ENCODE measurements at regions not wholly inside any gene's neighbourhood (a gene's known extent, or its start where the extent isn't known, plus 50 kb on each side); places are given as distances from the start of the nearest gene placed in this dataset.

GRCh38 chr4:26206339-26206738, 114.5 kb upstream of the RBPJ start:
- 6% methylated on average over 2 of the region's 2 CpGs for WGBS (ENCODE audit: missing lambda C conversion rate)
- FAIRE-seq, result no peak

GRCh38 chr4:26206999-26207398, 113.8 kb upstream of the RBPJ start:
- DNase-seq (ENCODE audit: low read depth in 1 of 2, low spot score in 1 of 2) (no peak), FAIRE-seq (no peak), ATAC-seq (no peak)
- no peaks in the 10 kb centered on the region for H3K4me1 ChIP-seq
- H3K27ac ChIP-seq, result no peak overlapping the region
- no peaks in the 10 kb centered on the region for H3K9me3 ChIP-seq
- no peak for TF ChIP-seq PBX3 (IDR thresholded peaks at IDR 0.05)
- no peak for TF ChIP-seq TP53 (CRISPR knock-in tag; IDR thresholded peaks at IDR 0.05)
- TF ChIP-seq ESRRA (IDR thresholded peaks at IDR 0.05; ENCODE audit: borderline replicate concordance, low read length), result no peak
- TF ChIP-seq HDAC2 (IDR thresholded peaks at IDR 0.05), result no peak
- TF ChIP-seq FOSB (CRISPR knock-in tag; IDR thresholded peaks at IDR 0.05), result no peak
- no peak for TF ChIP-seq KDM1A (IDR thresholded peaks at IDR 0.05; ENCODE audit: low read depth)
- TF ChIP-seq EP300 (IDR thresholded peaks at IDR 0.05), result no peak
- no peak for TF ChIP-seq ZFP36 (IDR thresholded peaks at IDR 0.05; ENCODE audit: borderline replicate concordance, partially characterized antibody)
- no peak for TF ChIP-seq HEYL (CRISPR knock-in tag; IDR thresholded peaks at IDR 0.05)
- TF ChIP-seq, protein P1, sequence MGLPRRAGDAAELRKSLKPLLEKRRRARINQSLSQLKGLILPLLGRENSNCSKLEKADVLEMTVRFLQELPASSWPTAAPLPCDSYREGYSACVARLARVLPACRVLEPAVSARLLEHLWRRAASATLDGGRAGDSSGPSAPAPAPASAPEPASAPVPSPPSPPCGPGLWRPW (IDR thresholded peaks at IDR 0.05), result no peak
- no peak for TF ChIP-seq MAFK (IDR thresholded peaks at IDR 0.05; ENCODE audit: partially characterized antibody)
- TF ChIP-seq EHMT2 (IDR thresholded peaks at IDR 0.05; ENCODE audit: low read depth), result no peak
- no peak for TF ChIP-seq POLR2AphosphoS2 (conservative IDR thresholded peaks at IDR 0.05; ENCODE audit: low read length)
- TF ChIP-seq CHD2 (IDR thresholded peaks at IDR 0.05; ENCODE audit: low read length, partially characterized antibody), result no peak
- H3K4me2 ChIP-seq, result no peak overlapping the region
- POLR2A ChIA-PET, result no interaction called here
- CTCF ChIA-PET, result no interaction called here
- no peak overlapping the region for H3K4me3 ChIP-seq
- 19% methylated on average over 3 of the region's 3 CpGs for WGBS (ENCODE audit: missing lambda C conversion rate)

More at GRCh38 chr4:26206339-26206738, 114.5 kb upstream of the RBPJ start:
- DNase-seq (ENCODE audit: low read depth in 1 of 2, low spot score in 1 of 2) (no peak), ATAC-seq (no peak)
- H3K27ac ChIP-seq, result no peak overlapping the region
- H3K9me3 ChIP-seq, result no peaks in the 10 kb centered on the region
- H3K4me3 ChIP-seq, result no peak overlapping the region
- POLR2A ChIA-PET, result no interaction called here
- TF ChIP-seq HOXA7 (CRISPR knock-in tag; IDR thresholded peaks at IDR 0.05), result no peak
- TF ChIP-seq HOXB13 (CRISPR knock-in tag; IDR thresholded peaks at IDR 0.05; ENCODE audit: low read depth), result no peak
- TF ChIP-seq FOSL2 (IDR thresholded peaks at IDR 0.05), result no peak
- TF ChIP-seq FOSL2 (CRISPR knock-in tag; IDR thresholded peaks at IDR 0.05), result no peak
- no peak for TF ChIP-seq BHLHE40 (IDR thresholded peaks at IDR 0.05; ENCODE audit: low read depth, low read length)
- no peak for TF ChIP-seq RCOR1 (IDR thresholded peaks at IDR 0.05; ENCODE audit: low read depth, low read length)
- TF ChIP-seq ZFP36 (IDR thresholded peaks at IDR 0.05; ENCODE audit: borderline replicate concordance, partially characterized antibody), result no peak
- TF ChIP-seq NFE2L2 (conservative IDR thresholded peaks at IDR 0.05; ENCODE audit: low read length), result no peak
- no peaks in the 10 kb centered on the region for H3K4me1 ChIP-seq
- CTCF ChIA-PET, result no interaction called here
- H3K4me2 ChIP-seq, result no peak overlapping the region

DNA sequence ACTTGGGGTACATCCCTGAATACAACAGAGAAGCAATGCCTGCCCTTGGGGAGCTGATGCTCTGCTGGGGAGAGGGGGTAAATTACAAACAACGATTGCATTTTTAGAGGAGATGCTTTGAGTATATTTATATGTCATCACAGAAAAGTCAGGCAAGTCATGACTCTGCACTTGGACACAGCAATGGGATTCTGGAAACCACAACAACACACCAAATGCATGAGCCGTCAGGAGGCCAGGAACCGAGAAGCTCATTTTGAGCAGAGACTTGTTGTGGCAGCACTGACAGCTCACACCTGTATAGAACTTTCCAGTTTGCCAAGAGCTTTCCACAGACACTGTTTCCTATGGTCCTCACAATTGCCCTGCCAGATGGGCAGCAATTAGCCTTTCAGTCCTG, 113.2 kb upstream of the RBPJ start:
- FAIRE-seq, result no peak
- no peak overlapping the region for H3K4me3 ChIP-seq
- no peak for DNase-seq (ENCODE audit: low read depth in 1 of 2, low spot score in 1 of 2)
- no peaks in the 10 kb centered on the region for H3K4me1 ChIP-seq
- CTCF ChIA-PET, result no interaction called here
- ATAC-seq, result no peak
- POLR2A ChIA-PET, result no interaction called here
- H3K9me3 ChIP-seq, result no peaks in the 10 kb centered on the region
- 46% methylated on average over 3 of the region's 3 CpGs for WGBS (ENCODE audit: missing lambda C conversion rate)
- H3K4me2 ChIP-seq, result no peak overlapping the region
- H3K27ac ChIP-seq, result no peak overlapping the region
- TF ChIP-seq ESRRA (IDR thresholded peaks at IDR 0.05; ENCODE audit: borderline replicate concordance, low read length) (no peak), FOXS1 (CRISPR knock-in tag; IDR thresholded peaks at IDR 0.05) (no peak), RNF2 (IDR thresholded peaks at IDR 0.05; ENCODE audit: borderline replicate concordance, low read depth) (no peak), TP53 (CRISPR knock-in tag; IDR thresholded peaks at IDR 0.05) (no peak), CEBPB (IDR thresholded peaks at IDR 0.05) (no peak), FOSL2 (IDR thresholded peaks at IDR 0.05) (no peak), FOSL2 (CRISPR knock-in tag; IDR thresholded peaks at IDR 0.05) (no peak), EP300 (IDR thresholded peaks at IDR 0.05) (no peak), RCOR1 (IDR thresholded peaks at IDR 0.05; ENCODE audit: low read depth, low read length) (no peak), RARB (CRISPR knock-in tag; IDR thresholded peaks at IDR 0.05) (no peak), EHMT2 (IDR thresholded peaks at IDR 0.05; ENCODE audit: low read depth) (no peak), JUN (IDR thresholded peaks at IDR 0.05) (no peak), CHD2 (IDR thresholded peaks at IDR 0.05; ENCODE audit: low read length, partially characterized antibody) (no peak), NPAS2 (CRISPR knock-in tag; IDR thresholded peaks at IDR 0.05; ENCODE audit: borderline replicate concordance) (no peak), KDM5A (IDR thresholded peaks at IDR 0.05) (no peak), NFE2L2 (conservative IDR thresholded peaks at IDR 0.05; ENCODE audit: low read length) (no peak), BHLHE40 (IDR thresholded peaks at IDR 0.05; ENCODE audit: low read depth, low read length) (no peak), GATA3 (IDR thresholded peaks at IDR 0.05; ENCODE audit: borderline replicate concordance) (no peak), RFX5 (IDR thresholded peaks at IDR 0.05) (no peak)
- TF ChIP-seq, protein P2, sequence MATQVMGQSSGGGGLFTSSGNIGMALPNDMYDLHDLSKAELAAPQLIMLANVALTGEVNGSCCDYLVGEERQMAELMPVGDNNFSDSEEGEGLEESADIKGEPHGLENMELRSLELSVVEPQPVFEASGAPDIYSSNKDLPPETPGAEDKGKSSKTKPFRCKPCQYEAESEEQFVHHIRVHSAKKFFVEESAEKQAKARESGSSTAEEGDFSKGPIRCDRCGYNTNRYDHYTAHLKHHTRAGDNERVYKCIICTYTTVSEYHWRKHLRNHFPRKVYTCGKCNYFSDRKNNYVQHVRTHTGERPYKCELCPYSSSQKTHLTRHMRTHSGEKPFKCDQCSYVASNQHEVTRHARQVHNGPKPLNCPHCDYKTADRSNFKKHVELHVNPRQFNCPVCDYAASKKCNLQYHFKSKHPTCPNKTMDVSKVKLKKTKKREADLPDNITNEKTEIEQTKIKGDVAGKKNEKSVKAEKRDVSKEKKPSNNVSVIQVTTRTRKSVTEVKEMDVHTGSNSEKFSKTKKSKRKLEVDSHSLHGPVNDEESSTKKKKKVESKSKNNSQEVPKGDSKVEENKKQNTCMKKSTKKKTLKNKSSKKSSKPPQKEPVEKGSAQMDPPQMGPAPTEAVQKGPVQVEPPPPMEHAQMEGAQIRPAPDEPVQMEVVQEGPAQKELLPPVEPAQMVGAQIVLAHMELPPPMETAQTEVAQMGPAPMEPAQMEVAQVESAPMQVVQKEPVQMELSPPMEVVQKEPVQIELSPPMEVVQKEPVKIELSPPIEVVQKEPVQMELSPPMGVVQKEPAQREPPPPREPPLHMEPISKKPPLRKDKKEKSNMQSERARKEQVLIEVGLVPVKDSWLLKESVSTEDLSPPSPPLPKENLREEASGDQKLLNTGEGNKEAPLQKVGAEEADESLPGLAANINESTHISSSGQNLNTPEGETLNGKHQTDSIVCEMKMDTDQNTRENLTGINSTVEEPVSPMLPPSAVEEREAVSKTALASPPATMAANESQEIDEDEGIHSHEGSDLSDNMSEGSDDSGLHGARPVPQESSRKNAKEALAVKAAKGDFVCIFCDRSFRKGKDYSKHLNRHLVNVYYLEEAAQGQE (IDR thresholded peaks at IDR 0.05), result no peak
